ENCODE measurements at regions not wholly inside any gene's neighbourhood (a gene's known extent, or its start where the extent isn't known, plus 50 kb on each side); places are given as distances from the start of the nearest gene placed in this dataset.

GRCh38 chr10:108452533-108452932 lies 1288.0 kb upstream of the SORCS1 start:
- CTCF ChIA-PET = no interaction called here
- no peaks in the 10 kb centered on the region for H3K27me3 ChIP-seq (ENCODE audit: low read length)
- no peaks in the 10 kb centered on the region for H3K4me1 ChIP-seq (ENCODE audit: insufficient read depth, low read length)
- intact Hi-C loops (cut with micrococcal nuclease) = no loop called here
- no peaks in the 10 kb centered on the region for H3K9me2 ChIP-seq (replicated peaks; ENCODE audit: low read length)
- no peak overlapping the region for H3K4me3 ChIP-seq (ENCODE audit: low read length)
- H2AFZ ChIP-seq (ENCODE audit: low read length) = no peak overlapping the region
- no peaks in the 10 kb centered on the region for H3K79me2 ChIP-seq (ENCODE audit: low read length)
- H3K9me3 ChIP-seq (ENCODE audit: low read length) = no peaks in the 10 kb centered on the region
- BruUV-seq (replicated peaks) = no TSS peak
- no peak overlapping the region for H3K4me2 ChIP-seq (ENCODE audit: low read length)
- no peak for ATAC-seq
- no peak overlapping the region for H3K27ac ChIP-seq (ENCODE audit: low read length)
- H3K9ac ChIP-seq (ENCODE audit: low read length) = no peak overlapping the region
- no peak for DNase-seq
- H3F3A ChIP-seq (ENCODE audit: low read length, unreplicated experiment) = no peaks in the 10 kb centered on the region
- TF ChIP-seq EZH2phosphoT487 (IDR thresholded peaks at IDR 0.05; ENCODE audit: borderline replicate concordance, low read length) = no peak
- no peak for TF ChIP-seq CTCF (conservative IDR thresholded peaks at IDR 0.05; ENCODE audit: low read depth, low read length)
- no peak for TF ChIP-seq EZH2 (IDR thresholded peaks at IDR 0.05; ENCODE audit: low read length, unreplicated experiment)
- no peaks in the 10 kb centered on the region for H4K20me1 ChIP-seq (ENCODE audit: low read length)
- POLR2A ChIA-PET (ENCODE audit: unreplicated experiment) = no interaction called here
- no peaks in the 10 kb centered on the region for H3K36me3 ChIP-seq (ENCODE audit: low read depth, low read length)

GRCh38 chr10:108450280-108450679 lies 1285.8 kb upstream of the SORCS1 start:
- H3K36me3 ChIP-seq (ENCODE audit: low read depth, low read length) = no peaks in the 10 kb centered on the region
- no peak overlapping the region for H3K27ac ChIP-seq (ENCODE audit: low read length)
- DNase-seq (peak; percentile 51), ATAC-seq (peak; percentile 57)
- H3K4me3 ChIP-seq (ENCODE audit: low read length) = no peak overlapping the region
- ChIA-PET POLR2A (ENCODE audit: unreplicated experiment) (no interaction called here), CTCF (no interaction called here)
- H2AFZ ChIP-seq (ENCODE audit: low read length) = no peak overlapping the region
- no peaks in the 10 kb centered on the region for H3K9me2 ChIP-seq (replicated peaks; ENCODE audit: low read length)
- no peaks in the 10 kb centered on the region for H3K9me3 ChIP-seq (ENCODE audit: low read length)
- H4K20me1 ChIP-seq (ENCODE audit: low read length) = no peaks in the 10 kb centered on the region
- no peak overlapping the region for H3K4me2 ChIP-seq (ENCODE audit: low read length)
- no TSS peak for BruUV-seq (replicated peaks)
- H3K9ac ChIP-seq (ENCODE audit: low read length) = no peak overlapping the region
- H3K79me2 ChIP-seq (ENCODE audit: low read length) = no peaks in the 10 kb centered on the region
- H3K27me3 ChIP-seq (ENCODE audit: low read length) = no peaks in the 10 kb centered on the region
- no peaks in the 10 kb centered on the region for H3K4me1 ChIP-seq (ENCODE audit: insufficient read depth, low read length)
- TF ChIP-seq CTCF (conservative IDR thresholded peaks at IDR 0.05; ENCODE audit: low read depth, low read length) = no peak
- no peak for TF ChIP-seq EZH2phosphoT487 (IDR thresholded peaks at IDR 0.05; ENCODE audit: borderline replicate concordance, low read length)
- TF ChIP-seq EZH2 (IDR thresholded peaks at IDR 0.05; ENCODE audit: low read length, unreplicated experiment) = no peak
- intact Hi-C loops (cut with micrococcal nuclease) = no loop called here
- H3F3A ChIP-seq (ENCODE audit: low read length, unreplicated experiment) = no peaks in the 10 kb centered on the region

- no peak overlapping the region for H3K4me2 ChIP-seq (ENCODE audit: low read length)
- no peaks in the 10 kb centered on the region for H3K9me3 ChIP-seq (ENCODE audit: low read length)
- H3K4me1 ChIP-seq (ENCODE audit: insufficient read depth, low read length) = no peaks in the 10 kb centered on the region
- peak; percentile 27; the same call in 1 of the 2 replicates for ATAC-seq
- ChIA-PET POLR2A (ENCODE audit: unreplicated experiment) (no interaction called here), CTCF (no interaction called here)
- no peaks in the 10 kb centered on the region for H3K9me2 ChIP-seq (replicated peaks; ENCODE audit: low read length)
- H3K4me3 ChIP-seq (ENCODE audit: low read length) = no peak overlapping the region
- no peaks in the 10 kb centered on the region for H3F3A ChIP-seq (ENCODE audit: low read length, unreplicated experiment)
- no peaks in the 10 kb centered on the region for H3K79me2 ChIP-seq (ENCODE audit: low read length)
- H4K20me1 ChIP-seq (ENCODE audit: low read length) = no peaks in the 10 kb centered on the region
- H2AFZ ChIP-seq (ENCODE audit: low read length) = no peak overlapping the region
- TF ChIP-seq EZH2 (IDR thresholded peaks at IDR 0.05; ENCODE audit: low read length, unreplicated experiment) = no peak
- TF ChIP-seq CTCF (conservative IDR thresholded peaks at IDR 0.05; ENCODE audit: low read depth, low read length) = no peak
- no peak for TF ChIP-seq EZH2phosphoT487 (IDR thresholded peaks at IDR 0.05; ENCODE audit: borderline replicate concordance, low read length)
- no peaks in the 10 kb centered on the region for H3K27me3 ChIP-seq (ENCODE audit: low read length)
- intact Hi-C loops (cut with micrococcal nuclease) = no loop called here
- no TSS peak for BruUV-seq (replicated peaks)
- no peak overlapping the region for H3K9ac ChIP-seq (ENCODE audit: low read length)
- DNase-seq = peak; percentile 30
- no peak overlapping the region for H3K27ac ChIP-seq (ENCODE audit: low read length)
- no peaks in the 10 kb centered on the region for H3K36me3 ChIP-seq (ENCODE audit: low read depth, low read length)
Observed at GRCh38 chr10:108445746-108446145, 1281.2 kb upstream of the SORCS1 start.
